NCI-H446 (cell line): ENCODE measurements at regions not wholly inside any gene's neighbourhood (a gene's known extent, or its start where the extent isn't known, plus 50 kb on each side); places are given as distances from the start of the nearest gene placed in this dataset.
A peak's percentile ranks its signal among the peaks of the same experiment; 100 is the strongest.
"Not testable (repeated sequence)": the region's sequence is repeated elsewhere in the genome, so short reads cannot be mapped to it uniquely, and the experiment has no call there.

ENCODE experiments used
- DNase-seq, 2 experiments: peaks; one replicate each; lab custom pipeline; 2025; lab: John Stamatoyannopoulos, UW

DNA sequence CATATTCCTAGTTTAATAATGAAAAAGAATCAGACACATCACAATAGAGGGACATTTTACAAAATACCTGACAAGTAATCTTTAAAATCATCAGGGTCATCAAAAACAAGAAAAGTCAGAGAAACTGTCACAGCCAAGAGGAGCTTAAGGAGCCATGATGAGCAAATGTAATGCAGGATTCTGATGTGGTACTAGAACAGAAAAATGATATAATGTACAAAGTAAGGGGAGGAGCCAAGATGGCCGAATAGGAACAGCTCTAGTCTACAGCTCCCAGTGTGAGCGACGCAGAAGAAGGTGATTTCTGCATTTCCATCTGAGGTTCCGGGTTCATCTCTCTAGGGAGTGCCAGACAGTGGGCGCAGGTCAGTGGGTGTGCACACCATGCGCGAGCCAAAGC, 198.0 kb upstream of the FAT3 start:
- no peak for DNase-seq

DNA sequence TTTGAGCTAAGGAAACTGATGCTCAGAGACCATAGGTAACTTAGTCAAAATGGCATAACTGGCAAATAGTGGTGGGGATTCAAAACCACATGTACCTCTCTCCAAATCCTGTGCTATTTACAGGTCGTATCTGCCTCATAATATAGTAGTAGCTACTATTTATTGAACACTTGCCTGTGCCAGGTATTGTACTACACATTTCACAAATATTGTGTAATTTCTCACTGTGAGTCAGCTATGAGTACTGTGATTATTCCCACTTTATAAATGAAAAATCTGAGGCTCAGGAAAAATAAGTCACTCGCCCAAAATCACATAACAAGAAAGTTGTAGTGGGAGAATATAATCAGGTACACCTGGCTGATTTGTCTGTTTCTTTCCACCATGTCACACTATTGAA, 199.8 kb upstream of the FAT3 start:
- no peak for DNase-seq

DNA sequence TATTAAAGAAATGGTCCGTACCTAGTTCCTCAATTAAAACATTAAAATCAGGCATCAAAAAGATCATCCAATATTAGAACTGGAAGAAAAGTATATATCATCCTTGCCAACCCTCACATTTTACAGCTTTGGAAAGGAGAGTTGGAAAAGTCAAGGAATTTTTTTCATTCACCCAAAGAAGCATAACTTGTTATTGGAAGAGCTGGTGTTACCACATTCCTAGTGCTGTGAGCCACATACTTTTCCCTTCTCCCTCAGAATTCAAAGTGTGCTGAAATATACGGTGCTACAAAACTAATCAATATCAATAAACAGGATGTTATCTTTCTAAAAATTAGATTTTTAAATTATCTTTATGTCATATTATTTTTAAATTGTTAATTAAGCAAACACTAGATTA, 202.1 kb upstream of the FAT3 start:
- no peak for DNase-seq

DNA sequence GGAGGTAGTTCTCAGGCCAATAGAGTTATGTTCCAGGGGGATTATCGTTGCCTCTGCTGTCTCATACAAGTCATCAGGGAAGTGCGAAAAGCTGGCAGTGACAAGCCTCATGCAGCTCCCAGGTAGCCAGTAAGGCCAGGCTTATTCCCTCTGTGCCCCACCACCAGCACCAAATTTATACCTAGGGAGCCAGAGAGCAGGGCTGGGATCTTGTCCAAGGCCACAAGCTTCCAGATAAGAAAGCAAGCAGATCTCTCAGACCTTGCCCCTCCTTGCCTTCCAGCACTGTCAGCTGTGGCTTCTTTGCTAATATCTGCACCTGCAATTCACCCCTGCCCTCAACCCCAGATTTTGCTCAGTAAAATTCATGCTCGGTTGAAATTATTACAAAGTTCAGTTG, 206.3 kb upstream of the FAT3 start:
- no peak for DNase-seq

DNA sequence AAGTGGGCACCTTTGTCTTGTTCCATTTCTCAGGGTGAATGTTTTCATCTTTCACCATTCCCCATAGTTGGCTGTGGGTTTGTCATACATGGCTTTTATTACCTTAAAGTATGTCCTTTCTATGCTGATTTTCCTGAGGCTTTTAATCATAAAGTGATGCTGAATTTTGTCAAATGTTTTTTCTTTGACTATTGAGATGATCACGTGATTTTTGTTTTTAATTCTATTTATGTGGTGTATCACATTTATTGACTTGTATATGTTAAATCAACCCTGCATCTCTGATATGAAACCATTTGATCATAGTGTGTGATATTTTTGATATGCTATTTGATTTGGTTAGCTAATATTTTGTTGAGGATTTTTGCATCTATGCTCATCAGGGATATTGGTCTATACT, 216.4 kb upstream of the FAT3 start:
- no peak for DNase-seq

DNA sequence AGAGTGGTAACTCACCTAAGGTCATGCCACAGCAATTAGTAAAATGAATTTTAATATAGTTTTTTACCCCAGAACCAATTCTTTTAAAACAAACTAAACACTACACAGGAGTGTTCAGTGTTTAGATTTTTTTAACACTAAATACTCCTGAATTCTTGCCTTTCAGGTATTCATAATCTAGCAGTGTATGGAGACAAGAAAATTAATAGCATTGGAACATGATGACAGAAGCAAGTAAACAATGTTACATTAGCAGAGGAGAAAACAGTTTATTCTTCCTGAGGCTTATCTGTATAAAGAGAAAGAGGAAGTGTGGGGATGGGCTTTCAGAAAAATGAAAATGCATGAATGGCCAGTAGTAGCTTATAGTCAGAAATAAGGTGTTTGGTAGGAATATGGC, 222.1 kb upstream of the FAT3 start:
- DNase-seq: no peak

DNA sequence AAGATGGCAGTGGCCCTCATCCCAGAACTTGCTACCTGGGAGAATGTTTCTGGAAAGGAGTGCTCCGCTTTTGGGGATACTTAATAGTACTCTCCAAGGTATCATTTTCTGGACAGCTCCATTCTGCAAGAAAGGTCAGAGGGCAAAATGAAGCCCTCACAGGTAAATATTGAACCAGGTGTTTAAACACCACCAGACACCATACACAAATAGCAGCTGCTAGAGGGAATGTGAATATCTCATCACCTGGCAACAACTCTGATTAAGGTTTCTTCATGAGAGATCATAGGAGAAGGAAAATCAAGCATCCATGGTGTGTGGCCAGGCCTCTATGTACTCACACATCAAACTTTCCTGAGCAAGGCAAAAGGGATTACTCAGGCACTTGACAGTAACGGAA, 226.1 kb upstream of the FAT3 start:
- DNase-seq: no peak

DNA sequence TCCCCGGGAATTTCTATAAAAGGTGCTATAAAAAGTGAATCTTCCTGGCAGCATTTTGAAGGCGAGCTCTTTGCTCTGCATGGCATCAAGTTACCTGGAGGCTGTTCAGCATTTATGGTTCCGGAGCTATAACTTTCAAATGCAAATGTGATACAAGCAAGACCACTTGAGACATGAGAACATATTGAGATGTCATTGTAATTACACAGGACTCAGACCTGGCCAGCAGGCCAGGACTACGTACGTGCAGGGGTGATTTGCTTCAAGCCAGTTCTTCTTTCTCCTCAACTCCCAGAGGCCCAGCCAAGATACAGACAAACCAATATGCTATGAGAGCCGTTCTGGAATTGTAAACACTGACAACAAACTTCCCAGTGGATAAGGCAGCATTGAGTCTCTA, 227.4 kb upstream of the FAT3 start:
- DNase-seq: no peak

DNA sequence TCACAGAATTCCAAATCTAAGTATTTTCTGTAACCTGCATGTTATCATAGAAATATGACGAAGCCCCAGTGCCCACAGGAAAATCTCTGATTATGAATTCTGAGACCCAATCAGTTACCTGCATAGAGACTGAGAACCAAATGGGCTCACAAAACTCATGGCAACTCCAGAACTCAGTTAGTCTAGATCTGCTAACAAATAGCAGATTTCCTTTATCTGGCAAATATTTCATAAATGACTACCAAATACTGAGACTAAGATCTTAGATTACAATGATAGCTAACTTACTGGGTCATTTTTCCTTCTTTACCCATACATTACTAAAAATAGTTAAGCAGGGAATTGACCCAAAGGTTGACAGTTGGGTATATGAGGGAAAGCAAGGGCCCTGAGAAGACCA, 228.1 kb upstream of the FAT3 start:
- no peak for DNase-seq

DNA sequence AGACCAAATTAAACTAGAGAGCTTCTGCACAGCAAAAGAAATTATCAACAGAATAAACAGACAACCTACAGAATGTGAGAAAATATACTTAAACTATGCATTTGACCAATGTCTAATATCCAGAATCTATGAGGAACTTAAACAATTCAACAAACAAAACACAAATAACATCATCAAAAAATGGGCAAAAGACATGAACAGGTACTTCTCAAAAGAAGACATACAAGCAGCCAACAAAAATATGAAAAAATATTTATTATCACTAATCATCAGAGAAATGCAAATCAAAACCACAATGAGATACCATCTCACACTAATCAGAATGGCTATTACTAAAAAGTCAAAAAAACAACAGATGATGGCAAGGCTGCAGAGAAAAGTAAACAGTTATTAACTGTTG, 236.2 kb upstream of the FAT3 start:
- not testable (repeated sequence) for DNase-seq

DNA sequence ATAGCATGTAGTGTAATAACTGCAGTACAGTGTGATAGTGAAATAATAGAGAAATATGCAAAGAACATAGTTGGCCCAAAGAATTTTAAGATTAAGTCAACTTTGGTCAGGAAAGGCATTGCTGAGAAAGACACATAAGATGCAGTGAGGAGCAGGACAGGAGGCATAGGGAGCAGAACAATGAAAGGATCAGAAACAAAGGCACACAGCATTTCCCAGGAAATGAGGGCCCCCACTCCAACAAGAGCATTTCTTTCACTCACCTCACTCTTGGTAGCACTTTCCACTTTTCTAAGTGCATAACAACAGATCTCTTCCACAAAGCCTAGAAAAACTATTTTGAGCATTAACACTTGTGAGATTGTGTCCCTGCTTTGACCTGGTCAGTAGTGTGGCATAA, 238.4 kb upstream of the FAT3 start:
- DNase-seq: no peak

DNA sequence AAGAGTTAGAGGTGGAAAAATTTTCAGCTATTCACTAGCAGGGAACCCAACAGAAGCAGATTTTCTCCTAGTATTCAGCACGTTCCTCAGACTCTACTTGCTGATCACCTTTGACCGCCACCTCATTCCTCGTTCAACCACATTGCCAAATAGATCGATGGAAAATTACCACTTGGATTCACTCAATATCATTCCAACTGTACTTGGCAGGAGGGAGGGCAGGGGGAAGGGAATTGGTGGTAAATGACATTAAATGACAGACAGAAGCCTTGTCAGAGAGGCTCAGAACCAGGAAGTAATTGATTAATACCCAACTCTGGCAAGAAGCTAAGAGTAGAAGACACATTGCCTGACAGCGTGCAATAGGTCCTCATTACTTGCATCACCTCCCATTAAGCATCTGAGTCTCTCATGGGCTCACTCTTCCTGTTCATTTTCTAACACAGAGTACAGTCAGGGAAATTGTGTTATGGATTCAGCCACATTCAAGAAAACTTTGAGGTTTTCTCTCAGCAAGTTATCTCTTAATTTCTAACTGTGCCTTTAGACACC, 240.5 kb upstream of the FAT3 start:
- no peak for DNase-seq

DNA sequence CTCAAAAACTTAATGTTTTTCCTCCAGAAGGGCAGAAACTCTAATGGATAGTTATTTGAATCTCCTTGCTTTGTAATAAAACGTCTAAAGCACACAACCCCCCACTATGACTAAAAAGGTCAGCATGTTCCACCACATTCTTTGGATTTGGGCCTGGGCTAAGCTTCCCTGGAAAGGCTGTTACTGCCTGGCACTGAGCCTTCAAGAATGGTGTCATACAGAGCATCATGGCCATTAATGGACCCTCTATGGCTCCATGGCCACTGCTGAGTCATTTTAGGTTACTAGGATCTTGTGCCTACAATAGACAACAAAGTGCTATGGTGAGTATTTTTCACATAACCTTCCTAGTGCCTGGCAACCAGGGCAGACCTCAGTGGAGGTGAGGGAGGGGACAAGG, 242.6 kb upstream of the FAT3 start:
- peak in 1 of 2 experiments; percentile 64 for DNase-seq

DNA sequence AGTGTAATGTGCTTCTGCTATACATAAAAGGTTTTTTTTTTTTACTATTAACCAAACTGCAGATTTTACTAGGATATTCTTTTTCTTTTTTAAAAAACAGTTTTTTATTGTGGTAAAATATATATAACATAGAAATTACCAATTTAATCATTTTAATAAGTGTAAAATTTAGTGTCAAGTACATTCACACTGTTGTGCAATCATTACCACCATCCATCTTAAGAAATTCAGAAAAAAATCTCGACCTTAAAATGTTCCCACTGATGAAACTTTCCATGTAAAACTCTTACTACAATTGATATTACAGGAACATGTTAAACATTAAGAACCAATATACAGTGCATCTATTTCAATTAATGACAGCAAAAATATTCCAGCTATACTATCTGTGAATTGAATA, 244.8 kb upstream of the FAT3 start:
- DNase-seq: no peak

DNA sequence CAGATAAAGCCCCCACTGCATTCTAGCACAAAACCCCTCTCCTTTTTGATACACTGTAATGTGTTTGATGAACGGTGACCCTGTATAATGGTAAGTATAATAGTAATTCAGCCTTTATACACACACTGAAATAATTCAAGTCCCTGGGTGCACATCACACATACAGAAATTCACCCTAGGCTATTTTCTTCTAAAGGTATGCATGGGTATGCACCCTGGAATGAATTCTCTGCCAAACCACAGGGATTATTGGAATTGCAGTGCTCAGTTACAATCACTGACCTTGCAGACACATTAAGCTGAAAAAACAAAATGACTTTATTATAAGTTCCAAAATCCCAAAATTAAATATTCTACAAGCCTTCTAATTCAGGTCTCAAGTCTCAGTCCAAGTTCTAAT, 245.9 kb upstream of the FAT3 start:
- no peak for DNase-seq

DNA sequence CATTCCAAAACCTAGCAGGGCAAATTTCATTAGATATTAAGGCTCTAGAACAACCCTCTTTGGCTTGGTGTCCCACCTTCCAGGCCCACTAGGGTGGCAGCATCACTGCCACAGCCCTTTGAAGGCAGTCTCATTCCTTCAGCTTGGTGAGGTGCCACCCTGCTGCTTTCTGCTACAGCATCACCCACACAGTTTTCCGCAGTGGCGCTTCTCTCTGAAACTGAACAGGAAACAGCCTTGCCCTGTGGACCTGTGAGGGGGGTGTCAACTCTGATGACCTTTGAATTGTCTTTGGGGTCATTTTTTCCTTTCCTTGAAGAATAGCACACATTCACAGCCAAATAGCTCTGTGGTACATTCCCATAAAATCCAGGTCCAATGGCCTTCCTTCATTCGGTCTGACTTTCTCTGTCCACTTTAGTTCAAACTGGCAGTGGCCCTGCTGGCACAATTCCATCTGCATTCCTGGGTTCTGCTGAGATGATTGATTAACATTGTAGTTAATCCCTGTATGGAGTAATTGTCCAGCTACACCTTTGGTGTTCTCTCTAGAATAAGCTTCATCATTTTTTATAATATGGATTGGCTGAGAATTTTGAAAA, 251.9 kb upstream of the FAT3 start:
- no peak for DNase-seq

DNA sequence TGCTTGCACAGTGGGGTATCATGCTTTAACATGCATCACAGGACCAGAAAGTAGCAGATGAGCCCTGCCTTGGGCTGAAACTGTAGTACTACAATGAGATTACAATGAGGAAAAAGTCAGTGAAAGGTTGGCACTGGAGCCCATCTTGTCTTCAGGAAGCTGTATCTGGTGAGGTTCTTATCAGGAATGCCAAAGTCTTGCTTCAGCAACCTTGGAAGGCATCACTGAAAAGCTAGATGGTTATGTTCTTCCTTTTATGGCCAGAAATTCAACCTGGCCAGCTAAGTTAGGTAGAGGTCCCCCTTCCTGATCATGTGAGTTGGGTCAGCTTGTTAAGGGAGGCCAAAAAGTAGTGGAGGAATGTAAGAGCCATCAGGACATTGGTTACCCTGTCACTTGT, 254.0 kb upstream of the FAT3 start:
- no peak for DNase-seq

DNA sequence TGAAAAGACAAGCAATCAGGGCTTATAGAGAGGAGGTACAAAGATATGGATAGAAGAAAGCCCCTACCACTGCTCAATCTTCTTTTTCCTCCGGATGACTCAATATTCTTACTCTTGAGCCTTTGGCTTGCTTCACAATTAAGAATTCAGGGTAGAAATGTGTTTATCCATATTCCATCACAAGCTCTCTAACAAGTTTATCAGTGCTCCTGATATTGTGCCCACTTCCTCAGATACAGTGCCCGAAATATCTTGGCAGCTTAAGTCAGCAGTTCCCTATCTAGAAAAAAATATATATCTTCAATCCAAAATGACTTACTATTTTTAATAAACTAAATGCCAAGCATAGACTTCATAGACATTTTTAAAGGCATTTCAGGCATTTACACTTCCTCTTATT, 255.1 kb upstream of the FAT3 start:
- no peak for DNase-seq

DNA sequence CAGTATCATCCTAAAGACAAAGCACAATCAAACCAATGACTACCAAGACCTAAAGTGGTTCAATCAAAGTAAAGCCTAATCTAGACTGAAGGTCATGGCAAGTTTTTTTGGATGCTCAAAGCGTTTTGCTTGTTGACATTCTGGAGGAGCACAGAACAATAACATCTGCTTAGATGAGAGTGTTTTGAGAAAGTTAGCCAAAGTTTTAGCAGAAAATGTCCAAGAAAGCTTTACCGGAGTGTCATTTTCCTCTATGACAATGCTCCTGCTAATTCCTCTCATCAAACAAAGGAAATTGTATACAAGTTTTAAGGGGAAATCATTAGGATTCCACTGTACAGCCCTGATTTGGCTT, 256.9 kb upstream of the FAT3 start:
- DNase-seq: no peak

DNA sequence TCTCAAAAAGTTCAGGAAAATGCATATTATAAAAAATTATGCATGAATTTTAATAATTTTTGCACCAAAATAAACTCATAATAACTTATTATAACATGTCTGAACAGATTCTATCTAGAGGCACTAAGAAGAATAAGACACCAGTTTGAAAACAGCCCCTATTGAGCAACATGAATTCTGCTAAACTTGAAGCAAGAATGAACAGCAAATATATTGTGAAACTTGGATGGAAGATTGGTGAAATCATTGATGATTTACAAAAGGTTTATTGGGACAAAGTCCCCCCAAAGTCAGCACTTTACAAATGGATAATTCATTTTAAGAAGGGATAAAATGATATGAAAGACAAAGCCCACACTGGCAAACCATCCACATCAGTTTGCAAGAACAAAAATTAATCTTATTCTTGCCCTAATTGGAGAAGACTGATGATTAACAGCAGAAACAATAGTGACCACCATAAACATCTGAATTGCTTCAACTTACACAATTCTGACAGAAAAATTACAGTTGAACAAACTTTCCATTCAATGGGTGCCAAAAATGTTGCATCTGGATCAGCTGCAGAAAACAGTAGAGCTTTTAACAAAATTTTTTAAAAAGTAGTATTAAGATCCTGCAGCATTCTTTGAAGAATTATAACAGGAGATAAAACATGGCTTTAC, 257.5 kb upstream of the FAT3 start:
- DNase-seq: no peak

DNA sequence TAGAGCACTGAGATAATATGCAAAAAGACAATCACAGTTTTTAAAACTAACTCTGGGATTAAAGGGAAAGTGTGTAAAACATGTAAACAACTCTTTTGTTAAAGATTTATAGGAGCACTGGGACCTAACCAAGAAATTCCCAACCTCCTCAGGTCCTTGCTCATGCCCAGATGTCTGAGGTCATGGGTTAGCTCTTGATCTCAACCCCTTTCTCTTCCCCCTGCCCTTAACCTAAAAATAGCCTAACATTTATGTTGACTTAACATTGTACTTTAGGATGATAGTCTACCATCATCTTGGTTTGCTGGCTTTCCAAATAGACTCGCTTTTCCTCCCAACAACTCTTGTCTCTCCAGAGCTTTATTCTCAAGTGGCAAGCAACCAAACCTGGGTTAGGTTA, 258.2 kb upstream of the FAT3 start:
- no peak for DNase-seq

DNA sequence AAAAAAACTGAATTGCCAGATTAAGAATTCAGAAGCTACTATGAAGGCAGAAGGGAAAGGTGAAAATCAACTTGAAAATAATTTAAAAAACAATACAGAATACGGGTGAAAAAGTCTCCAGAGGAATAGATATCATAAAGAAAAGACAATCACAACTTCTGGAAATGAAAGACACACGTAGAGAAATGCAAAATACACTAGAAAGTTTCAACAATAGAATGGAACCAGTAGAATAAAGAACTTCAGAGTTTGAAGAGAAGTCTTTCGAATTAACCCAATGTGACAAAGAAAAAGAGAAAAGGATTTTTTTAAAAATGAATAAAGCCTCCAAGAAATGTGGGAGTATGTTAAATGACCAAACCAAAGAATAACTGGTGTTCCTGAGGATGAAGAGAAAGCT, 263.8 kb upstream of the FAT3 start:
- DNase-seq: no peak

DNA sequence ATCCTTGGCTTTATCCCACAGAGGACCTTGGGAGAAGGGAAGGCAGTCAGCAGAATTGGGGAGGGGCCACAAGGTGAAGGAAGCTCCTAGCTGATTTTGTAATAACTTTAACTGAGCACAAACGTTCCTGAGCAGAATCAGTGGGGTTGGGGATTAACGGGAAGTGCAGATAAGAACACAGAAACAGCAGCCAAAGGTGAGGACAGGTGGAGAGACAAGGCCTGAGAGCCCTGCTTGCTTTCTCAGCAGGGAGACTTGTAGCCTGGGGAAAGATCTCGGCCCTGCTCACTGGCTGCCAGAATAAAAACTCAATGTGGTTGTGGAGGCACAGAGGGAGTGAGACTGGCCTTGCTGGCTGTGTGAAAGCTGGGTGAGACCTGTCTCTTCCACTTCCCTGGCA, 265.2 kb upstream of the FAT3 start:
- DNase-seq: no peak

DNA sequence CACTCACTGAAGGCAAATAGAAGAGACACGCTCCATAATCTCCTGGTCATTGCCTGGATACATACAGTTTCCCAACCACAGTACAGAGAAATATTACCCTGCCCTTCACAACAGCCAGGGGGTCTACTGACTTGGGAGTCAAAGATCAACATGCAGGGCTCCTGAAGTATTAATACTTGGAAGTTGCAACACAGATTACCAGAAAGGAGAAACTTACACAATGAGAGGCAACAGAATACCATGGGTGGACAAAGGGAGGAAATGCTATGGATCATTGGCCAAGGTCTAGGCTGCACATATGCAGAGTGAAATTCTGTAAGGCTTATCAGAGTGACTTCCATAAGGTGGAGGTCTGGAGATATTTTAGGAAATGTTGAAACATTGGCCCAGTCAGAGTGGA, 267.9 kb upstream of the FAT3 start:
- DNase-seq: no peak
